Stimulated activated CD4-positive, alpha-beta T cell treated with anti-CD3 and anti-CD28 coated beads, TNF-alpha, amount 100 ng/mL, for 1 hour (primary cell): ENCODE measurements at regions not wholly inside any gene's neighbourhood (a gene's known extent, or its start where the extent isn't known, plus 50 kb on each side); places are given as distances from the start of the nearest gene placed in this dataset.

ENCODE experiments used
- DNase-seq, 3 donors: peaks; one replicate each; pipeline ENCODE4 v3.0.0-alpha.2; 2020; ENCODE audit warnings: low read depth in 3 of 3, low spot score in 1 of 3

DNA sequence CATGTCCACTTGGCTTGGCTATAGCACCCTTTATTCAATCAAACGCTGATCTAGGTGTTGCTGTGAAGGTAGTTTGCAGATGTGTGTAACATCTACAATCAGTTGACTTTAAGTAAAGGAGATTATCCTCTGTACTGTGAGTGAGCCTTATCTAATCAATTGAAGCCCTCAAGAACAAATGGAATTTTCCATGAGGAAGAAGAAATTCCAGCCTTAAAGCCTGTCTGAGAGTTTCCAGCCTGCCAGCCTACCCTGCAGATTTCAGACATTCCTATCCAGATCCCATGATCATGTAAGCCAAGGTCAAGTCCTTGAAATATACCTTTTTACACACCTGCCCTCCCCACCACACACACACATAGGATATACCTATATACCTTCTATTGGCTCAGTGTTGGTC, 696.7 kb downstream of the MRPL39 start:
- DNase-seq = no peak

DNA sequence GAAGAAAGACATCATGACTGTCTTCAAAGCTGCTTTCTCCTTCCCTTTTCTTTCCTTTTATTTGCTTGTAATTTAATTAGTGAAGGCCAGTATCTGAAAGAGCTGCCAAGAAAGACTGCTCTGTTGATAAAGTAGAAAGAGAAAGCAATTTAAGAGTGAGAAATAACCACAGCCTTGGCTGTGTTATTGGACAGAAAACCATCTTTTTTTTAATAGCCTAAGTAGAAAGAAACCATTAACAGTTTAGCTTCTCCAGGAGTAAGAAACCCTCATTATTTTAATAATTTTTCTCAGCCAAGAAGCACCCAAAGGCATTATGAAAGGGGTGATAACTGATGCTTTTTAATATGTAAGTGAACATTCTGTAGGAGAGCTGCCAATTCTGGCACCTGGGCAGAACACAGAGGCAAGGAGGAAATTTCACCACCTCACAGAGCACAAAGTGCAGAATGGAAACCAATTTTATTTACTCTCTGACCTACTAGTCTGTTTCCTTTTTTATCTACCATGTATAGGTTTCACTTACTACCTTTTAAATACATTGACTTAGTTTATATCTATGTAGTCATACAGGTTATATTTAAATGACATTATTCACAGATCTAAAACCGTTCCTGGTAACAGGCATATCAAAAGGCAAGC, 703.2 kb downstream of the MRPL39 start:
- DNase-seq = no peak

DNA sequence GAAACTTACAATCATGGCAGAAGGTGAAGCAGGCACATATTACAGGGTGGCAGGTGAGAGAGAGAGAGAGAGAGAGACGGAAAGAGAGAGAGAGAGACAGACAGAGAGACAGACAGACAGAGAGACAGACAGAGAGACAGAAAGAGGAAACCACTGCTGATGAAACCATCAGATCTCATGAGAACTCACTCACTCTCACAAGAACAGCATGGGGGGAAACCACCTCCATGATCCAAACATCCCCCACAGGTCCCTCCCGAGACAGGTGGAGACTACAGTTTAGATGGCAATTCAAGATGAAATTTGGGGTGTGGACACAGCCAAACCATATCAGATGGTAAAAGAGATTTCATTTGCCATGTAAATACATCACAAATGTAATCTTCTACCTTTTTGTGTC, 708.1 kb downstream of the MRPL39 start:
- no peak for DNase-seq

DNA sequence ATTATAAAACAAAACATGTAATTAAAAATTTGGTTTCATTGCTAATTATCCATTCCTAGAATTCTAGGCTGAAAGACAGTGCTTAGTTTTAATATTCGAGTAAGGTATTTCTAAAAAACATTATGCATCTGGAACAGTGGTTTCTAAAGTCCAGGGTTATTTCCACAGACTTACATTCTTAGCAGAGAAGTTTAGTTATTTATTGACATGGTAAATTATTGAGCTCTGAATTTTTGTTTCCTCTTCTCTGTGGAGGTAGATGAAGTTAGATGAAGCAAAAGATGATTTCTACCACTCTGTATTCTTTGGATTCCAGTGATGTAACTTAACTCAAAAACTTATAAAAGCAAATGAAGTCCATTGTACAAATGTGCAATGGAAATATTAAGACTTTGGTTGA, 709.4 kb downstream of the MRPL39 start:
- no peak for DNase-seq

DNA sequence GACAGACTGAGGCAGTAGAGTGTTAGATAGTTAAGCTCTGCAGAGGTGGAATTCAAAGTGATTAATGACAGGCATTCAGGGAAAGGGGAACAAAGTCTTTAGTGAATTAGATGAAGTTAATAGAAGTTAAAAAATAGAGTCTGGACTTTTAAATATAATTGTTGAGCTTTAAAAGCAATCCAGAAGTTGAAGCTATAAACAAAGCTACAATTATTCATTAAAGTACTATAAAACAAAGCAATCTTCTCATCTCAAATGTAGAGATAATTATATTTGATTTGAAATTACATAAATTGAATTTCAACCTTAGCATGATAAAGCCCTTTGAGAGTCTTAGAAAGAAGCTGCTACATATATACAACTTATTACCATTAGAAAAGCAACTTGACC, 710.6 kb downstream of the MRPL39 start:
- no peak for DNase-seq

DNA sequence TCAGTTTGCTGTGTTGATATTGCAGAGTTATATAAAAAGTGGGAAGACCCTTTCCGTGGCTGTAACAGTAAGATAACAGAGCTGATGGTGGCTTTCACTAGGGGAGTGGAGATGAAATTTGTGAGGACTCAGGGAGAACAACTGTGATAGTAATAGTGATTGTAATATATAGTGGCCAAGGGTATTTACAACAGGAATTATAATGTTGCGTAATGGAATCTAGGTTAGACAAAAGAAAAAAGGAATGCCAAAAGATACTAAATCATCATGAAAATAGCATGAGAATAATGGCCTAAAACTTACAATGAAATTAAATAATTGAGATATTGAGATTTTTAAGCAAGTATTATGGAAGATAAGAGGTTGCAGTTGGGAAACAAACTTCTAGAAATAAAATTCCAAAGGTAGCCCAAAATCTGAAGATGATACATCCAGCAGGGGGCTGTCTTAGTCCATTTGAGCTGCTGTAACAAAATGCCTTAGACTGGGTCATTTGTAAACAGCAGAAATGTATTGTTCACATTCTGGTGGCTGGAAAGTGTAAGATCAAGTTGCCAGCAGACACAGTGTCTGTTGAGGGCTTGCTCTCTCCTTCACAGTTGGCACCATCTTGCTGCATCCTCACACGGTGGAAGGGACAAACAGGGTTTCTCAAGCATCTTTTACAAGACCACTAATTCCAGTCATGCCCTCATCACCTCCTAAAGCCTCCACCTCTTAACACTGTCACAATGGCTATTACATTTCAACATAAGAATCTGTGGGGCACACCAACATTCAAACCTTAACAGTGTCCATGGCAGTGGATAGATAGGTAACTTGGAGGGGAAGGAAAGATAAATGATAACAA, 711.2 kb downstream of the MRPL39 start:
- no peak for DNase-seq

DNA sequence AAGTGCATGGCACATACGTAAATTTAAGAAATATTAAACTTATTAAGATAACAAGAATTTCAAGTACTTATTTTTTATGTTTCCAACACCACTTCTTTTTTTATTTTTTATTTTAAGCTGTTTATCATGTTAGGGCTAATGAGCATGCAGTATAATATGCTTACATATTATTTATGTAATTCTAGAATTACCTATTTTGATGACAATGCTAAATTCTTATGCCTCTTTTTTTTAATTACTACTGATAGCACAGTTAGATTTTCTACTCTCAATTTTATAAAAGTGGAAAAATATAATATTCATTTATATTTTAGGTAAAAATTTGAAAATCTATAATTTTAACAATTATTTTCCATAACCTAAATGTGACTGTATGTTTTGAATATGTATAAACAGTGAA, 713.0 kb downstream of the MRPL39 start:
- DNase-seq = no peak

DNA sequence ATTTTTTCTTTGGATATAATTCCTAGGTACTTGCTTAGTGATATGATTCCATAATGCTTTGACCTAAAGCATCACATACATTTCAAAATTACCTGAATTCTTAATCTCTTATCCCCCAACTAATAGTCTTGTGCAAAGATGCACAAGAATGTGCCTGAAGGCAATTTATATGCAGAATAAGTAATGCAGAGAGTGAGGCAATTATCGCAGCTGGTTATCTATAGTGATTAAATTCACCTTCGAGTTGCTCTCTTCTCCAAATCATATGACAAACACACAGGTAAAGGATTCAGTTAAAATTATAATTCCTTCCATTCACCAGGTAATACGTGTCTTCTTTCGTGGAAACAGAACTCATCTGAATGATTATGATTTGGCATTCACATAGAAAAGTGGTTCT, 717.3 kb downstream of the MRPL39 start:
- DNase-seq = no peak

DNA sequence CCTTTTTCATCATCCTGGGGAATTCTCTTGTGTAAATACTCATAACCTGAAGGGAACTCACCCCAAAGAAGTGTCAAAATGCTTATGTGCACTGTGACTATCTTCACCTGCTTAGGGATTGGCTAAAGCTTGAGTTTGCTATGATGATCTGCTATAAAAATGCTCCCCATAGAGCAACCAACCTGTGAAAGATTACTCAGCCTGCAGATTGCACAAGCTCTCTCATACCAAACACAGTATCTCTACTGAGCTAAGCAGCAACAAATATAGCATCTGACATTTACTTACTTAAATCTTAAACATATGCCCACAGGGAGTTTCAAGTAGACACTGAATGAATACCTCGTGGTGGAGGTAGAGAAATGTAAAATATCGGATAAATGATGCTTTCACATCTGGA, 725.8 kb downstream of the MRPL39 start:
- no peak for DNase-seq

DNA sequence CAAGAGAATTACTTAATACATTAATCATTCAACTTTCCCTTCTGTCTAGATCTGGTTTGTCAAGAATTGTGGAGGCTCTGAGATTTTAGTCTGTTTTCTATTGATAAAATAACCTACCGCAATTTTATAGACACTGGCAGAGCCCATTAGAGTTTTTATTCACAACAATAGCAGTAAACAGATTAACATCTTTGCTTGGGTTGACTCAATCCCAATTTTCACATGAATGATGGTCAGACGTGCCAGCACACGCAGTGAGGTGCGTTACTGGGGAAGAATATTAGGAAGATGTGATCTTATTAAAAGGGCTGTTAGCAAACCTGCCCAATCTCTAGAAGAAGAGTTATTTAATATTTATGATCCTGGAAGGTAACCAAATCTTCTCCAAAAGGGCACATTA, 736.6 kb downstream of the MRPL39 start:
- no peak for DNase-seq

DNA sequence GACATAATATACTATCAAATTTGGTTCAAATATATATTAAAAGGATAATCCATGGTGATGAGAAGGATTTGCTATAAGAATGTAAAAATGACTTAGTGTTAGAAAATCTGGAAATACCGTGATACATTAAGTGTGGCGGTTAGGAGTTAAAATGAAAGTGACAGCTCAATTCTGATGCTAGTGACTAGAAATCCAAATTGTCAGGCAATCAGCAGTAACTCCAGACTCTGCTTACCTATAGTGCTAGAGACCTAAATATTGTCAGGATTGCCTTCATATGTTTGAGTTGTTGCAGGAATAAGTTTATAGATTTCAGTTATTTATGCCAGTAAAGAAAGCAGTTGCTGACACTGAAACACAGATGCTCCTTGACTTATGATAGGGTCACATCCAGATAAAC, 737.4 kb downstream of the MRPL39 start:
- no peak for DNase-seq

DNA sequence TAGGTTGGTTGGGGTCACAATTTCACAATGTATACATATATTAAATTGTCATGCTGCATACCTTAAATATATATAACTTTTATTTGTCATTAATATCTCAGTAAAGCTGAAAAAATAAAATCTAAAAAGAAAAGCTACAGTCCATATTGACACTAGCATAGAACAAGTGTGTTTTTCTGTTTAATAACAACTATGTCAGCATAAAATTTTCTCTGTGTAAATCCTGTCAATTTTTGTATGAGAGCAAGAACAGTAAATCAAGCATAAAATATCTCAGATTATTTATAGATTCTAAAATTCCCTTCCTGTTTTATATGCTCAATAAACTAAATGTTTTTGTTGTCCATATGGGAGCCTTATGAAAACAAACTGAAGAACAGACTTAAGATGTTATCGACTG, 739.2 kb downstream of the MRPL39 start:
- DNase-seq = no peak

DNA sequence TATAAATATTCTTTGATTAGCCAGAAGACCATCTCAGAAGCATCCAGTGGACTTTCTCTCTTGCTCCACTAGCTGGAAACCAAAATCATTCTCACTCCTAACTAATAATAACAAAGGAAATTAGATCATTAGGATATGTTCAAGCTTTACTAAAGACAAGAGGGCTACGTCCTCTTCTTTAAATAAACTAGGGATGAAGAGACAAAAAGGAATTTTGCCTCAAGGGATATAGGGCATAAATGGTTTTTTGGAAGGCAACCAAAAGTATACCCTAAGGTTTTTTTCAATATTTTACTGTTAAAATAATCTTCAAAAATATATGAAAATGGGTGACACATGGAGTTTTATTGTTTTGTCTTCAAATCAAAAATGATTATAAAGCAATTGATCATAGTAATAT, 745.8 kb downstream of the MRPL39 start:
- no peak for DNase-seq

DNA sequence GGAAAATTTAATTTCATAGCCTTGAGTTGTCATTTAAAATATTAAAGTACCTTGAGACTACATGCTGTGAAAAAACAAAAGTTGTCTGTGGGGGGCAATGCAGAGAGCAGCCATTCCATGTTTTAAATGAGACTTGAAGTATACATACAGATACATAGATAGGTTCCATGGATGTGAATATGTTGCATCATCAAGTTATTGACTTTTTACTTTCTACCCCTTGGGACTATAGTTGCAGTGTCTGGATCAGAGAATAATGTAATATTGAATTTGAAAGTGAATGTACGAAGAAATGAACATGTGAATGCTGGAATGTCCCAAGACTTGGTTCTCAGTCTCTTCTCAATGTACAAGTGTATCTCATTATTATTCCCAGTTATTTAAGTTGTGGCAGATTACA, 751.0 kb downstream of the MRPL39 start:
- DNase-seq = no peak

DNA sequence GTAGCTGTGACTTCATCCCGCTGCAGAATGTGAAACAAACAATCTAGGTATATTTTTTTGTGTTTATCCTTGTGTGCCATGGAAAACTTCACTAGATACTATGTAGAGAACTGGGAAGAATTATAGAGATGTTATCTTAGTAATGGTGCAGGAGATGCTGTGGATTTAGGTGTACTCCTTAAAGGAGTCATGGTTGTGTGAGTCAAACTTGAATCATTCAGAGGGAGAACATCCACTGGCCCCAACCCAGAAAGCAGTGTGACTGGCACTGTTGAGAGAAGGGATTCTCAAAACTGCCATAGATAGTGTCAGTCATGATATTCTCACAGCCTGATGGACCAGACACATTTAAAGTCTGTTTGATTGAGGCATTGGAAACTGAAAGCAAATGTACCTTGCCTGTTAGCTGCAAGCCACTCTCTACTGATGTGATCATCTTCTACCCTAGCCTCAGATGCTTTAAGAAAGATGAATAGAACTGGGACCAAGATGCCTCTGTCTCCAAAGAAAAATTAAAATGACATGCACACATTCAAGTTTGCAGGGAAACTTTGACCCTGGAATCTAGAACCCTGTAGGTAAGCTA, 754.6 kb downstream of the MRPL39 start:
- no peak for DNase-seq

DNA sequence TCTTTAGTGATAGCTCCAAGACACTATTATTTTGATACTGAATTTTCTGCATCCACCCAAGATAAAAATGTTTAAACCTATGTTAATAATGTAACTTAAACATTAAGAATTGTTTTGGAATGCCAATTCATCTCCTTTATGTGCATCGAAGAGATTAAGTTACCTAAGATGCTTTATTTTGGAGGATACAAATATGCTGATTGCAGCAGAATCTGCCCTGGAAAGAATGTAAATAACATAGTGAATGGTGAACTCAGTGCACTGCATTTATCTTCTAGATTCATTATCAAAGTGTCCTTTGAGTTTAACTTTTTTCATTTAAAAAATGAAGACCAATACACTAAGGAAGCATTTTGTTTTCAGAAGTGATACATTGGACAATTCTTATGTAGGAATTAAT, 757.2 kb downstream of the MRPL39 start:
- no peak for DNase-seq

DNA sequence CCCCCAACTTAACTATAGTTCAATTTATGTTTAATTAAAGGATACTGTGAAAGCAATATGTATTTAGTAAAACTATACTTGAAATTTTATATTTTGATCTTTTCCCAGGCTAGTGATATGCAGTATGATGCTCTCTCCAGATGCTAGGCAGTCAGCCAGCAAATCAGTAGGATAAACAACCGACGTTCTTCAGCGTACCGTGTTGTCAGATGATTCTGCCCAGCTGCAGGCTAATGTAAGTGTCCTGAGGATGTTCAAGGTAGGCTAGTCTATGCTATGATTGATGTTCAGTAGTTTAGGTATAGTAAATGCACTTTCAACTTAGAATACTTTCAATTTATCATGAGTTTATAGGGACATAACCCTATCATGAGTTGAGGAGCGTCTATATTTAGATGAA, 762.6 kb downstream of the MRPL39 start:
- no peak for DNase-seq

DNA sequence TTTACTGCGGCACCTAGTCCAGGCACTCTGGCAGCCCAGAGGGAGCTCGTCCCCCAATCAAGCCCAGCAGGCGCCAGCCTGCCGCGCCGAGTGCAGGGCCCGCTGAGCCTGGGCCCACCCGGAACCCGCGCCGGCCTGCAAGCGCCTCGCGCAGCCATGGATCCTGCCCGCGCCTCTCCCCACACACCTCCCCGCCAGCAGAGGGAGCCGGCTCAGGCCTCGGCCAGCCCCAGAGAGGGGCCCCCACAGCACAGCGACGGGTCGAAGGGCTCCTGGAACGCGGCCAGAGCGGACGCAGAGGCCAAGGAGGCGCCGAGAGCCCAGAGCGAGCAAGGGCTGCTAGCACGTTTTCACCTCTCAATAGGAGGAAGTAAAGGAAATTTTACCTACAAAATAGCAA, 767.0 kb downstream of the MRPL39 start:
- no peak for DNase-seq

DNA sequence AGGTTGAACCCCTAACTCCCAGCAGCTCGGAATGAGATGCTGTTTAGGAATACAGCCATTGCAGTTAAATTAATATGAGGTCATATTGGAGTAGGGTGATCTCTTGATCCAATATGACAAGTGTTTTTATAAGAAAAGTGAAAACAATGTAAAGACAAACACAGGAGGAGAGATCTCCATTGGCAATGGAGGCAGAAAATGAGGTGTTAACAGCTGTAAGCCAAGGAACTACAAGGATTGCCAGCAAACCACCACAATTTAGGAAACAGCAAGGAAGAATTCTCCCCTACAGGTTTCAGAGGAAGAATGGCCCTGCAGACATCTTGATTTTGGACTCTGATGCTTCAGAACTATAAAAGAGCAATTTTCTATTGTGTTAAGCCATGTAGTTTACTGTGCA, 774.3 kb downstream of the MRPL39 start:
- no peak for DNase-seq

DNA sequence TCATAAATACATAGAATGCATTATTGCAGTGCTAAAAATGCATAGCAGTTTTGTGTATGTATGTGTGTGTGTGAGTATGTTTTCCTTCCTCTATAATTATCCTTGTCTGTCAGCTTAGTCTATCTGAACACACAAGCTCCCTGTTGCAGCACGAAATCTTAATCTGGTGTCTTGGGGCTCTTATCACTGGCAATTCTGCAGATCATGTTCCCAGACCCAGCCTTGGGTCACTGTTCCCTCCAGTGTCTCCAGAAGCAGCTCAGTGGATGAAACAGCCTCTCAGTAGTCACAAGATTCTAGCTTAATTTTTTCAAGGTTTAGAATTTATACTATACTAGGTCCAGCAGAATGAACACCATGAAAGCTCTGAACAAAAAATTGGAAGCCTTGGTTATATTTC, 777.9 kb downstream of the MRPL39 start:
- no peak for DNase-seq

DNA sequence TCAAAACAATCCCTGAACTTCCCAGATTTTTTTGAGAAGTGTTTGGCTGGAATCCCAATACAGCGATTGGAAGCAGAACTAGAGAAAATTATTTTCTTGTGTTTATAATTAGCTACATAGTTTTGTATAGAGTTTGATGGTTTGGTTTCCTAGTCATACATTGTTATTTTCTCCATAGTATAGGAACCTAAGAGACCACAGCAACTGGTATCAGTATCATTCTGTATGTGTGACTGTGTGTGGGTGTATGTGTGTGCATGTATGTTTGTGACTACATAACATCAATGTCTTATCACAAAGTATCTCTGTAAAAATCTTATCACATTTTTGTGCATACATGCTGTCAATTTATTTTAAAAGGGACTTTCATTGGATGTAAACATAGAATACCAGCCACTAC, 780.5 kb downstream of the MRPL39 start:
- DNase-seq = no peak

DNA sequence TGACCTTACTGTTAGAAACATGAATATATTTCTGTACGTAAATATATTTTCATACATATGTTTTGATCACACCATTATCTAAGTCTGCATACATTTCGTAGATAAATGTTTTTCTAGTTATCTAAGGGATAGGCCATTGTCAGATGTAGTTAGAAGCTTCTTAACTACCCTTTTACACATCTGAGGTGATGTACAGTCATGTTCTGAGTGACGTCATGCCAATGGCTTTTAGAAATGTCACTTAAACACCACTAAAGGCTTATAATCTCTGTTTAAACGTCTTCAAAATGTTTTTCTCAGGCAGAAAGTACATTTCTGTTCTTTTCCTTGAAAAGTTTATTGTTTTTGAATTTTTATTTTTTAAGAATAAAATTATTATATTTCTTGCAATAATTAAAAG, 781.9 kb downstream of the MRPL39 start:
- no peak for DNase-seq

DNA sequence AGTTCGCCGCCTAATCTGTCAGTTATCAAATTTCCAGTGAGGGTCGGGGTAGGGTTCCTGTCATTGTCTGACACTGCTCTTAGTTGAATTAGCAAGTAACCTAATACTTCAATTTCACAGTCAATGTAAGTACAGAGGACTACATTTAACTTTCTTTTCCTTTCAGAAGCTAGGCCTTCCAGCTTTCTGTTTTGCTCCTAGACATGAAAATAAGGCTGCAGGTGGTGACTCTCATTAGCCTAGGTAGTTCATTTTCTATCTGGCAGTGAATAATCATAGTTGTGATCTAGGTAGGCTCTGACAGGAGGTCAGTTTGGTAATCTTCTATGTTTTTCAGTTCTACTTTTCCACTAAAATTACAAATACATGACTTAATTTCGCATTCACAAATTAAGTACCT, 783.1 kb downstream of the MRPL39 start:
- DNase-seq = no peak
